Hepatic stellate cell (primary cell): ENCODE measurements at regions not wholly inside any gene's neighbourhood (a gene's known extent, or its start where the extent isn't known, plus 50 kb on each side); places are given as distances from the start of the nearest gene placed in this dataset.
"Not testable (repeated sequence)": the region's sequence is repeated elsewhere in the genome, so short reads cannot be mapped to it uniquely, and the experiment has no call there.

Experiments
- DNase-seq: peaks from one replicate; pipeline ENCODE4 v3.0.0; 2011; ENCODE audit warnings: low spot score

- no peak for DNase-seq
Measured at GRCh38 chr1:60265560-60266535, 192.3 kb upstream of the C1orf87 start.

- DNase-seq, result no peak
Measured at GRCh38 chr1:60262701-60263100, 189.1 kb upstream of the C1orf87 start.

DNA sequence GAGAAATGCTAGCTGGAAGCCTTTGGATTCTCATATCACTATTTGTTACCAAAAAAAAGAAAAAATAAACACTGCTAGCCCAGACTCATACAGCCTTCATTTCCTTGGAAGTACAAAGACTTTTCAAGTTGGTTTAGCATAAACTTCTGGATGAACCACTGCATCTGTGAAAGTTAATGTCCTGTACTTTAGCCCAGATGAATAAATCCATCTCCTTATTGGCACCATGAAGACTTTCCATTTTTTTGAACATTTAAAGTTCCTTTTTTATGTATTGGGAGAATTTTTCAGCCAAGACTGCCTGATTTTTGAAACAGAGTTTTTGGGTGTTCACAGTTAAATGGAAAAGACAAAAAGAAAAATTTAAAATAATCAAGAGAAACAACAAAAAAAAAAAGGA lies 184.0 kb upstream of the C1orf87 start:
- DNase-seq, result no peak

DNA sequence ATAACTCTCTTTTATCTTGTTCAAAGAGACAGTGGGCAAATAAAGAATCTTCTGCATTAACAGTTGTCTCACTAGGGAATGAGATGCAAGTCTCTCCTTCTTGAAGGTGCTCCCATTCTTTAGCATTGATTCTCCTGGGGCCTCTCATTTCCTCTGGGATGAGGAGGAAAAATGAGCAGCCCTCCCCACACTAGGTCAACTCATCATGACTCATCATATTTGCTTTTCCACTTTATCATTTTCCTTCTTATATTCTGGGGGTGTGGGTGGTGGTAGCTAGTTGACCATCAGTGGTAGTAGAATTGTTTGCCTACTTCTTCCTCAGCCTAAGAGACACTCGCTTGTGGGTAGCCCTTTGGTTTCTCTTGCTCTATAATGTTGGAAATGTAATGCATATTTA lies 182.0 kb upstream of the C1orf87 start:
- DNase-seq, result no peak

DNA sequence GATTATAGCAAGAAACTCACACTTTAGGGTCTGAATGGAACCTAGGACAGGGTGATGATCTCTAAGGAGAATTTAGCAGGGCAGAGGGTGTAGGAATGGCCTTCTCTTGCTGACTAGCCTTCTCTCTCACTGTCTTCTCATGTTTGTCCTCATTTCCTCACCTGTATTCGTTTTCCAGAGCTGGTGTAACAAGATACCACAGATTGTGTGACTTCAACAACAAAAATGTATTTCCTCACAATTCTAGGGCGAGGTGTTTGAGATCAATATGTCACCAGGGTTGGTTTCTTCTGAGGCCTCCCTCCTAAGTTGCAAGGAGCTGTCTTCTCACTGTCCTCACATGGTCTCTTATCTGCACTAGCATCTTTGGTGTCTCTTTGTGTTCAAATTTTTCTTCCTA lies 177.9 kb upstream of the C1orf87 start:
- no peak for DNase-seq

- DNase-seq, result not testable (repeated sequence)
Measured at GRCh38 chr1:60247467-60247866, 173.9 kb upstream of the C1orf87 start.

DNA sequence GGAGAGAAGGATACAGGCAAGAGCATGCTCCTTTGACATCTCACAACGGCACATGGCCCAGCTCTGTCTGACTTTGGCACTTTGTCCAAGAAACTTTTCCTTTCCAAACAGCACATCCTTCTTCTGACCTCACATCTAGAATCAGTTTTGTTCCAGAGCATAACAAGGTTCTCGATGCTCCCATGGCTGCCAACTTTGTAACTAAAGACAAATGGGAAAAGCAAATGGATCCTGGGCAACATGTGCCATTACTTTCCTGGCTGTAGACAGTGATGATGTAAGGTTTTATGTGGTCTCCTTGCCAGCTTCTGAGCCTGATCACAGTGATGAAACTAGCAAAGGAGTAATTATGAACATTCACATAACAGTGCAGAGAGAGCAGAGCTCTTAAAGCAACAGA lies 171.8 kb upstream of the C1orf87 start:
- no peak for DNase-seq

DNA sequence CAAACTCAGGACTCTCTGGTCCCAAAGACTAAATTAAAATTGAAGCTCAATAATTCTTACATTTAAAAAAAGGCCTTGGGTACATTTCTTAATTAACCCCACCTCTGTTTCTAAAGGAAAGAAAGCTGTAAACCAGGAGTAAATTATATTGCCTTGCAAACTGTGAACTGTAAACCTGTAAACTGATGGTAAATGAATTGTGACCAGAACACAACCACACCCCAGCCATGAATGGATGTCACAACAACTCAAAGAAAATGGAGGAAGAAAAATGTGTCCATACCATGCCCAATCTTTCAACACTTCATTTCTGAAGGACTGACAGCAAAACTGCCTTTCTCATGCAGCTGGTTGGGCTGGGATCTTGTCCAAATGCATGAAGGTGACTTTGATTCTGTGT lies 171.3 kb upstream of the C1orf87 start:
- DNase-seq, result no peak

DNA sequence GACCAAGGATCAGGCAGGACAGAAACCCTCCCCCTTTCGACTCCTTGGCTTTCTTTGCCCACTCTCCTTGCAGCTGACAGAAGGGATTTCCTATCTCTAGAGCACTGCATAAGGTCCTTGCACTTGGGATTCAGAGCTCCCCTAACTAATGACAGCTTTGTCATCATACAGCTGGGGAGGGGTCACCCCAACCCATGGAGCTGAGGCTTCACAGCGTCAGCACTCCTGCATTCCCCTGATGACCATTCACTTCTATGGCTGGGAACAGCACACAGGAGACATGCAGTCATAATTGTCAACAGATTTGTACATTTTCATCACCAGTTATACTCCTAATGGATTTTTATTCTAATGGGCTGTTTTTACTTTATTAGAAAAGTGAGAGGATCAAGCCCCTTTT lies 161.7 kb upstream of the C1orf87 start:
- no peak for DNase-seq

DNA sequence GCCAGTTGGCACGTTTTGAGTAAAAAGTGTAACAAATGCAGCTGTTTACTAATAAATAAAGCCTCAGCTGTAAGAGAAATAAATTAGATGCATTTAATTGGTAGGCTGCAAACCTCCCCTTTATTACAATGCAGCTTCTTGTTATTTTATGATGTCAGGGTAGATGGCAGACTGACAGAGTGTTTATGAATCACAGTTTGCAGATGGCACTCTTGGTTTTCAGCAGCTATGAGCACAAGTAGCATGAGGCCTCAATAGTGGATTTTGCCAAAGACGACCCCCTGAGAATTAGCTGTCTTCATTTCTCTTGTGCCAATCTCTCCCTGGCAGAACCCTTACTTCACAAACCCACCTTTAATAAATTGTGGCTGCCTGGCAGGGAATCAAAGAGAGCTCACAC lies 161.2 kb upstream of the C1orf87 start:
- no peak for DNase-seq

DNA sequence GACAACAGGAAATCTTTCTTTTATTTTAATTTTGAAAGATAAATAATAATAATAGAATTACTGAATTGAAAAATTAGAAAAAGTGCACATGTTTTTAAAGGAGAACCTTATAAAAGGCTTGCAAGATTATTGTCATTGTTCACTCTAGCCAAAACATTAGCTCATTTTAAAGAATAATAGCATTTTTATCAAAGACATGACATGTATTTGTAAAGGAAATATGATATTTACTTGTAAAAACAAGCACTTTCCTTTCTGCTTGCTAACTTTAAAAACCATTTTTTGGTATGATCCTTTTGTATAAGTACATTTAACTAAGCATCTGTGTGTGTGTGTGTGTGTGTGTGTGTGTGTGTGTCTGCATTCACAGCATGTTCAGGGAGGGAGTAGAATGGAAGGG lies 156.3 kb upstream of the C1orf87 start:
- no peak for DNase-seq

DNA sequence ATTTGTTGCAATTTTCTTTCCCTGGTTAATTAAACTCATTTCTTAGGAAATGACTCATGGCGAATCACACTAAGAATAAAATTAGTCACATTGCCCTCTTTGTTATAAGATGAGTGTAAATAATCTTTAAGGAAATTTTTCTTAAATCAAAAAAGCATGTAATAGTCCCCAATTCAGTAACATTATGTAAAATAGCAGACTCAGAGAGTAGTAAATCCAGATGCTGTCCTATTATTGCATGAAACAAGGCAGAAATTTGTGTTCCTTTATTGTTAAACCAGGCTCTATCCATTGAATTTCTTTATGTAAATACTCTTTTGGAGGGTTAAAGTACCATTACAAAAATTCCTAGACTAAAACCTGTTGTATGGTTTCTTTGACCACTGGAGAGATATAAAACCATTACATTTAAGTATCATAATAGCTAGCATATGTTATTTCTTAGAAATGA lies 154.5 kb upstream of the C1orf87 start:
- DNase-seq, result no peak

DNA sequence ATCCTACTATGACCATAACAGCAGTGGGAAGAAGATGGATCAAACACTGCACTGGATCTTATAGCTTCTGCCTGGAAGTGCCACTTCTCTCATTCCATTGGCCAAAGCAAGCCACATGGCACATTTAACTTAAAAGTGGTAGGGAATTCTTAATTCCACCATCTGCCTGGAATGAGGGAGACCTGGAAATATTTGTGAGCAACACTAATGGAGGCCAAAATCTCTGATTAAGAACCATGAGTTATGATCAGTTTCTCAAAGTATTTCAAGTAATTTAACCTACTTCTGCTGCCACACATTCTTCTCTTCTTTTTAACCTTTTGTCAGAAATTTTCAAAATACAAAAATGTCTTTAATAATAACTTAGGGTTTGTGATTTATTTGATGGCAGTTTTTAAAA lies 154.0 kb upstream of the C1orf87 start:
- DNase-seq, result no peak

- no peak for DNase-seq
Measured at GRCh38 chr1:60225486-60225885, 151.9 kb upstream of the C1orf87 start.

GRCh38 chr1:60224523-60224922 lies 151.0 kb upstream of the C1orf87 start:
- DNase-seq, result no peak

DNA sequence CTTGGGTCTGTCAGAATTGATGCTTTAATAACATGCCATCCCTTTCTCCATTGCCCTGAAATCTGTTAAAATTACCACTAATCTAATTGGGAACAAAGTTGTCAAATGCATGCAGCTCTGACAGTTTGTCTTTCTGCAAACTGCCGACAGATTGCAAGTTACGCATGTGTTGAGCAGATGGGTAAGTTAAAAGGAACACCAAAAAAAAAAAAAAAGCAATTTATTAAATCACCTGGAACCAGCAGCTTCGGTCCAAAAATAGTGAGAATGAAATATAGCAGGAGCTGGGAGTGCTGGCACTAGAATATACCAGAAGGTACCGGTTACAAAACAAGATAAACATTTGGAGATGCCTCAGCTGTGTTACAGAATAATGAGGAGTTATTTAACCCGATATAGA lies 149.6 kb upstream of the C1orf87 start:
- no peak for DNase-seq

GRCh38 chr1:60222360-60223115 lies 149.0 kb upstream of the C1orf87 start:
- no peak for DNase-seq

GRCh38 chr1:60213253-60213652 lies 139.7 kb upstream of the C1orf87 start:
- no peak for DNase-seq

GRCh38 chr1:60196026-60196425 lies 122.5 kb upstream of the C1orf87 start:
- no peak for DNase-seq

DNA sequence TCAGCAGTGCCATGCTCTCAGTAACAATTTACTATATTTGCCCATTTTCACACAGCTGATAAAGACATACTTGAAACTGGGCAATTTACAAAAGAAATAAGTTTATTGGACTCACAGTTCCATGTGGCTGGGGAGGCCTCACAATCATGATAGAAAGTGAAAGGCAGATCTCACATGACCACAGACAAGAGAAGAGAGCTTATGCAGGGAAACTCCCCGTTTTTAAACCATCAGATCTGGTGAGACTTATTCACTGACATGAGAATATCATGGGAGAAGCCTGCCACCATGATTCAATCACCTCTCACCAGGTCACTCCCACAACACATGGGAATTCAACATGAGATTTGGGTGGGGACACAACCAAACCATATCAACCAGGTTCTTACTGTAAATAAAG lies 112.1 kb upstream of the C1orf87 start:
- DNase-seq, result no peak

DNA sequence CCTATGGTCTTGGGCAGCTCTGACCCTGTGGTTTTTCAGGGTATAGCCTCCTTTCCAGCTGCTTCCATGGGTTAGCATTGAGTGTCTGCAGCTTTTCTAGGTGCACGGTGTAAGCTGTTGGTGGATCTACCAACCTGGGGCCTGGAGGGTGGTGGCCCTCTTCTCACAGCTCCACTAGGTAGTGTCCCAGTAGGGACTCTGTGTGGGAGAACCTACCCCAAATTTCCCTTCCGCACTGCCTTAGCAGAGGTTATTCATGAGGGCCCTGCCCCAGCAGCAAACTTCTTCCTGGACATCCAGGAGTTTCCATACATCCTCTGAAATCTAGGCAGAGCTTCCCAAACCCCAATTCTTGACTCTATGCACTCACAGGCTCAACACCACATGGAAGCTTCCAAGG lies 111.0 kb upstream of the C1orf87 start:
- DNase-seq, result no peak

- DNase-seq, result no peak
Measured at GRCh38 chr1:60173729-60174505, 100.3 kb upstream of the C1orf87 start.
